Mucosa of descending colon (tissue), 3 donors: ENCODE measurements at regions not wholly inside any gene's neighbourhood (a gene's known extent, or its start where the extent isn't known, plus 50 kb on each side); places are given as distances from the start of the nearest gene placed in this dataset.

ENCODE experiments used
- ATAC-seq: fragments of 200-7000 bp; cut with Tn5 transposase; one replicate; pipeline ENCODE4 v1.9.1; 2020; ENCODE audit warnings: mild to moderate bottlenecking, moderate library complexity
- DNase-seq, 3 donors: peaks; one replicate each; pipeline ENCODE4 v3.0.0-alpha.2; 2020
- H3K36me3 ChIP-seq: fragments of 200-600 bp; one replicate; pipeline ENCODE4 v1.8.0; 2021; ENCODE audit warnings: low read depth, mild to moderate bottlenecking
- H3K4me1 ChIP-seq: fragments of 200-600 bp; one replicate; pipeline ENCODE4 v1.8.0; 2021; ENCODE audit warnings: low read depth, mild to moderate bottlenecking
- H3K4me3 ChIP-seq: fragments of 200-600 bp; one replicate; pipeline ENCODE4 v1.8.0; 2021; ENCODE audit warnings: mild to moderate bottlenecking
- H3K9me3 ChIP-seq: fragments of 200-600 bp; one replicate; pipeline ENCODE4 v1.8.0; 2021; ENCODE audit warnings: mild to moderate bottlenecking
- CTCF ChIP-seq: fragments of 200-600 bp; IDR thresholded peaks from one replicate; pipeline ENCODE4 v1.8.0; 2022; ENCODE audit warnings: antibody characterized with exemption, mild to moderate bottlenecking
- intact Hi-C, 2 donors: fragments of 100-400 bp; cut with DNase I in 1 of 2; cut with micrococcal nuclease in 1 of 2; formaldehyde crosslinking; loops; one replicate each; pipeline versions ENCODE4 v1.11.0 to v1.11.1; 2022; cut with DNase I, micrococcal nuclease
- donor health status: DM: no; HTN: no; CAD: no; lungs with moderate emphysema.
- donor health status: DM: no; HTN: no; CAD: no.
- donor health status: DM: no; HTN: yes; CAD: no.

GRCh38 chr4:34009951-34010350 lies 2234.4 kb downstream of the ARAP2 start:
- no peak for TF ChIP-seq CTCF
- Histone ChIP-seq H3K4me1 (no peaks in the 10 kb centered on the region), H3K4me3 (no peak overlapping the region), H3K9me3 (peaks cover 25% of the 10 kb centered on the region), H3K36me3 (no peaks in the 10 kb centered on the region)
- intact Hi-C loops, result no loop called here
- no peak for ATAC-seq
- no peak for DNase-seq

GRCh38 chr4:34010751-34011519 lies 2233.4 kb downstream of the ARAP2 start:
- Histone ChIP-seq H3K4me1 (no peaks in the 10 kb centered on the region), H3K36me3 (no peaks in the 10 kb centered on the region), H3K4me3 (no peak overlapping the region), H3K9me3 (peaks cover 25% of the 10 kb centered on the region)
- intact Hi-C loops, result no loop called here
- DNase-seq (no peak), ATAC-seq (no peak)
- no peak for TF ChIP-seq CTCF

GRCh38 chr4:34035225-34035624 lies 2209.1 kb downstream of the ARAP2 start:
- intact Hi-C loops, result no loop called here
- no peaks in the 10 kb centered on the region for H3K36me3 ChIP-seq
- no peak for ATAC-seq
- no peak overlapping the region for H3K4me3 ChIP-seq
- no peaks in the 10 kb centered on the region for H3K4me1 ChIP-seq
- no peak for TF ChIP-seq CTCF
- no peak for DNase-seq
- H3K9me3 ChIP-seq, result peaks cover 40% of the 10 kb centered on the region

GRCh38 chr4:34037280-34037679 lies 2207.0 kb downstream of the ARAP2 start:
- ATAC-seq (no peak), DNase-seq (no peak)
- intact Hi-C loops, result no loop called here

GRCh38 chr4:34039766-34040165 lies 2204.5 kb downstream of the ARAP2 start:
- intact Hi-C loops, result no loop called here
- ATAC-seq (no peak), DNase-seq (no peak)
- Histone ChIP-seq H3K9me3 (peaks cover 35% of the 10 kb centered on the region), H3K4me1 (no peaks in the 10 kb centered on the region), H3K36me3 (no peaks in the 10 kb centered on the region), H3K4me3 (no peak overlapping the region)
- TF ChIP-seq CTCF, result no peak

More at GRCh38 chr4:34037280-34037679, 2207.0 kb downstream of the ARAP2 start:
- no peaks in the 10 kb centered on the region for H3K36me3 ChIP-seq
- no peaks in the 10 kb centered on the region for H3K4me1 ChIP-seq
- no peak for TF ChIP-seq CTCF
- peaks cover 44% of the 10 kb centered on the region for H3K9me3 ChIP-seq
- no peak overlapping the region for H3K4me3 ChIP-seq

GRCh38 chr4:34043131-34043530 lies 2201.2 kb downstream of the ARAP2 start:
- intact Hi-C loops, result no loop called here

More at GRCh38 chr4:34043131-34043530, 2201.2 kb downstream of the ARAP2 start:
- H3K9me3 ChIP-seq, result peaks cover 22% of the 10 kb centered on the region
- no peaks in the 10 kb centered on the region for H3K36me3 ChIP-seq
- no peak for DNase-seq
- no peak overlapping the region for H3K4me3 ChIP-seq
- TF ChIP-seq CTCF, result no peak
- no peaks in the 10 kb centered on the region for H3K4me1 ChIP-seq
- no peak for ATAC-seq
